ENCODE measurements at regions not wholly inside any gene's neighbourhood (a gene's known extent, or its start where the extent isn't known, plus 50 kb on each side); places are given as distances from the start of the nearest gene placed in this dataset.
"Not testable (repeated sequence)": the region's sequence is repeated elsewhere in the genome, so short reads cannot be mapped to it uniquely, and the experiment has no call there.

DNA sequence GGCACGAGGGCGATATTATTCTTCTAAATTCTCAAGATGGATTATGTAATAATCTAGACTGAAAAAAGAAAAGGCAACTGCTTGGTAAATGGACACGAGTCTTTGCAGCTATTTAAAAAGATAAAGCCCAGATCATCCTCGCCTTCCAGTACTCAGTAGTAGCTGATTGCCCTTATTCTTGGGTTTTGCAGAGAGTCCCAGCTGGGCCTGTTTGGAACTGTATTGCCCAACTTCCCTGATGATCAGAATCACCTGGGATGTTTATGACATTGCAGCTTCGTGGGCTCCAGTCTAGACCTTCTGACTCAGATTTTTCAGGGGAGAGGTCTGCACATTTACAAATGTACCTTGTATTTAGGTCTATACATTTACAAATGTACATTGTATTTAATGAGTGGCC, 213.5 kb downstream of the RAB11FIP4 start:
- Histone ChIP-seq H3K36me3 (ENCODE audit: control insufficient read depth, insufficient read depth, low read length) (no peaks in the 10 kb centered on the region), H3K27ac (no peak overlapping the region), H3K4me3 (ENCODE audit: low read depth, low read length) (no peak overlapping the region), H2AFZ (no peak overlapping the region), H3K9ac (no peak overlapping the region), H3K27me3 (ENCODE audit: control insufficient read depth, insufficient read depth, low read length) (no peaks in the 10 kb centered on the region), H3K9me3 (ENCODE audit: control insufficient read depth, low read length) (no peaks in the 10 kb centered on the region), H3K79me2 (no peaks in the 10 kb centered on the region), H3K4me1 (no peaks in the 10 kb centered on the region), H3K4me2 (ENCODE audit: low read length) (no peak overlapping the region)
- TF ChIP-seq, protein P1, sequence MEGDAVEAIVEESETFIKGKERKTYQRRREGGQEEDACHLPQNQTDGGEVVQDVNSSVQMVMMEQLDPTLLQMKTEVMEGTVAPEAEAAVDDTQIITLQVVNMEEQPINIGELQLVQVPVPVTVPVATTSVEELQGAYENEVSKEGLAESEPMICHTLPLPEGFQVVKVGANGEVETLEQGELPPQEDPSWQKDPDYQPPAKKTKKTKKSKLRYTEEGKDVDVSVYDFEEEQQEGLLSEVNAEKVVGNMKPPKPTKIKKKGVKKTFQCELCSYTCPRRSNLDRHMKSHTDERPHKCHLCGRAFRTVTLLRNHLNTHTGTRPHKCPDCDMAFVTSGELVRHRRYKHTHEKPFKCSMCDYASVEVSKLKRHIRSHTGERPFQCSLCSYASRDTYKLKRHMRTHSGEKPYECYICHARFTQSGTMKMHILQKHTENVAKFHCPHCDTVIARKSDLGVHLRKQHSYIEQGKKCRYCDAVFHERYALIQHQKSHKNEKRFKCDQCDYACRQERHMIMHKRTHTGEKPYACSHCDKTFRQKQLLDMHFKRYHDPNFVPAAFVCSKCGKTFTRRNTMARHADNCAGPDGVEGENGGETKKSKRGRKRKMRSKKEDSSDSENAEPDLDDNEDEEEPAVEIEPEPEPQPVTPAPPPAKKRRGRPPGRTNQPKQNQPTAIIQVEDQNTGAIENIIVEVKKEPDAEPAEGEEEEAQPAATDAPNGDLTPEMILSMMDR (IDR thresholded peaks at IDR 0.05), result no peak

DNA sequence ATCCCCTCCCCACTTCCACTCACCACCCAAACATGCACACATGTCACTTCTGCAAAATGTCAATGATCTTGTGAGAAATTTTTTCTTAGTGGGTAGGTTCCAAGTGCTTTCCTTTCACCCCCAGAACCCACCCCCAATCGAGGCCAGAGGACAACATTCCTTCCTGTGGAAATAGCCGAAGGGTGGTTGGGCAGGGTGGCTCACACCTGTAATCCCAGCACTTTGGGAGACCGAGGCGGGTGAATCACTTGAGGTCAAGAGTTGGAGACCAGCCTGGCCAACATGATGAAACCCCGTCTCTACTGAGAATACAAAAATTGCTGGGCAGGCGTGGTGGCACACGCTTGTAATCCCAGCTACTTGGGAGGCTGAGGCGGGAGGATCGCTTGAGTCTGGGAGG, 208.7 kb downstream of the RAB11FIP4 start:
- H3K27ac ChIP-seq; H3K4me1 ChIP-seq; H3K9me3 ChIP-seq (ENCODE audit: control insufficient read depth, low read length); H3K36me3 ChIP-seq (ENCODE audit: control insufficient read depth, insufficient read depth, low read length); H3K4me3 ChIP-seq (ENCODE audit: low read depth, low read length); H3K4me2 ChIP-seq (ENCODE audit: low read length); H3K79me2 ChIP-seq; H3K9ac ChIP-seq; H2AFZ ChIP-seq; H3K27me3 ChIP-seq (ENCODE audit: control insufficient read depth, insufficient read depth, low read length): not testable (repeated sequence)

DNA sequence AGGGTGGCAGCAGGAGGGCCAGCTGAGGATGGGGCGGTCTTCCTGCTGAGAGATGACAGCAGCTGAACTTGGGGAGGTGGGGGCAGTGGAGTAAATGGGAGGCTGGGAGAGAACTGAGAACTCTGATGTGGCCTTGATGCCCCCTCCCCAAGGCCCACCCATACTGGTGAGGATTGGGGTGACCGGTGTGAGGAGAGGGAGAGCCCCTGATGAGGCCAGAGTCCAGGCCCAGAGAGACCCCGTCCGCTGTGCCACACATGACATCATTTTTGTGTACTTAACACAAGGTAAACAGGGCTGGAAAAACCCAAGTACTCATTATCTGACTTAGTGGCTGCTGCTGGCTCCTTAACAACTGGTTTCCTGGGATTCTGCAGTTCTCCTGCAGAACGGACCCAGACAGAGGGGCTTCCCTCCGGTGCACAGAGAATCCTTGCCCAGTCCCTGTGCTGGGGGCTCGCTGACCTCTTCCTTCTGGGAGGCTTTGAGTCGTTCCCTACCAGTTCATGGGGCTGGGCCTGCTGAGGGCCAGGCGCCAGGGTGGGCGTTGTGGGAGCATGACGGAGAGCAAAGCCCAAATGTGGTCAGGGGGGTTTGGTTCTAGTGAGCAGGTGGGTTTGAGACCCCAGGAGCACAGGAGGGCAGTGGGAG, 207.6 kb downstream of the RAB11FIP4 start:
- Histone ChIP-seq H3K9me3 (ENCODE audit: control insufficient read depth, low read length) (no peaks in the 10 kb centered on the region), H3K4me1 (no peaks in the 10 kb centered on the region), H3K4me2 (ENCODE audit: low read length) (no peak overlapping the region), H2AFZ (no peak overlapping the region), H3K27ac (no peak overlapping the region), H3K4me3 (ENCODE audit: low read depth, low read length) (no peak overlapping the region), H3K27me3 (ENCODE audit: control insufficient read depth, insufficient read depth, low read length) (no peaks in the 10 kb centered on the region), H3K79me2 (no peaks in the 10 kb centered on the region), H3K9ac (no peak overlapping the region), H3K36me3 (ENCODE audit: control insufficient read depth, insufficient read depth, low read length) (no peaks in the 10 kb centered on the region)
- TF ChIP-seq, protein P1 (IDR thresholded peaks at IDR 0.05), result no peak

DNA sequence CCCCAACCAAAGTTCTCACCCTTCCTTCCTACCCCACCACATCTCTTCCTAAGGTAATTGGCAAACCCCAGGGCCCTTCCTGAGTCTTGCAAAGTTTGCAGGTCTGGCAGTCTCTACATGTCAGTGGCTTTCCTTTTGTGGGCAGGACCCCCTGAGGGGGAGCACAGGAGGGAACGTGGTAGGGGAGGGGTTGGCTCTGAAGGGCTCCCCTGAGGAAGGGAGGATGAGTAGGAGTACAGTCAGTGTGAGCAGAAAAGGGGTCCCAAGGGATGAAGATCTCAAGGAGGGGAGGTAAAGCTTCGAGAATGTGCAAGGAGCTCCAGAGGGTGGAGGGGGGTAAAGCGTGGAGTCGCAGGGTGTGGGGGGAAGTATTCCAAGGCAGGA, 206.9 kb downstream of the RAB11FIP4 start:
- no peaks in the 10 kb centered on the region for H3K27me3 ChIP-seq (ENCODE audit: control insufficient read depth, insufficient read depth, low read length)
- H3K36me3 ChIP-seq (ENCODE audit: control insufficient read depth, insufficient read depth, low read length), result no peaks in the 10 kb centered on the region
- H3K27ac ChIP-seq, result no peak overlapping the region
- no peak overlapping the region for H3K4me2 ChIP-seq (ENCODE audit: low read length)
- no peaks in the 10 kb centered on the region for H3K4me1 ChIP-seq
- H2AFZ ChIP-seq, result no peak overlapping the region
- H3K9me3 ChIP-seq (ENCODE audit: control insufficient read depth, low read length), result no peaks in the 10 kb centered on the region
- no peak overlapping the region for H3K4me3 ChIP-seq (ENCODE audit: low read depth, low read length)
- TF ChIP-seq, protein P1 (IDR thresholded peaks at IDR 0.05), result no peak
- no peak overlapping the region for H3K9ac ChIP-seq
- no peaks in the 10 kb centered on the region for H3K79me2 ChIP-seq

DNA sequence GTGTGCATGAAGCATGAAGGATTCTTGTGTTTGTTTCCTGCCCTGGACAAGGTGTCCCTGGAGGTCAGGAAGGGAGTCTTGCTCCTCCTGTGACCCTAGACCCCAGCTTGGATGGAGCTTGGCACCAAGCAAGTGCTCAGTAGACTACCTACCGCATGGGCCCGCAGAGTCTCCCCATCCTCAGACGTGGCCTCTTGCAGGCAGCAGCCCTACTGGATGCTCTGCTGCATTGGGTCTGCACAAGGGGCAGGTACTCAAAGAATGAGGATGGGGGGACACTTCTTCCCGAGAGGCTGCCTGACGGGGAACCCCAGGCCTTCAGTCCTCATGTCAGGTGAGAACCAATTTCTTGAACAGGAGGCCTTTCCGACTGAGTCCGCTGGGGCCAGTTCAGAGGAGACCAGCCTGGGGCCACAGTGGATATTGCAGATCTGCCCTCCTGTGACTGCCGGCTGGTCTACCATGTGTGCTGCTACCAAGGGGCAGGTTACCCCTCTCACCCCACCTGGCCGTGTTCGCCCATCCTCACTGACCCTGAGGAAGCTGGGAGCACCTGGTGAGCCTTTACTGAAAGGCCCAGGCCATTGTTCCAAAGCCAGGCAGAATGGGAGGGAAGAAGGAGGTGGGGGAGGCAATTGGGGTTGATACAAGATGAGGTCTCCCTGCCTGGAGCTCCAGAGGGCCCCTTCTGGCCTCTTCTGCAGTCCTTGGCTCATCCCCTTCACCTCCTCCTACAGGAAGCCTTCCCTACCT, 206.3 kb downstream of the RAB11FIP4 start:
- Histone ChIP-seq H3K36me3 (ENCODE audit: control insufficient read depth, insufficient read depth, low read length) (no peaks in the 10 kb centered on the region), H3K9me3 (ENCODE audit: control insufficient read depth, low read length) (no peaks in the 10 kb centered on the region), H3K4me1 (no peaks in the 10 kb centered on the region), H3K27ac (no peak overlapping the region), H2AFZ (no peak overlapping the region), H3K79me2 (no peaks in the 10 kb centered on the region), H3K4me2 (ENCODE audit: low read length) (no peak overlapping the region), H3K9ac (no peak overlapping the region), H3K4me3 (ENCODE audit: low read depth, low read length) (no peak overlapping the region), H3K27me3 (ENCODE audit: control insufficient read depth, insufficient read depth, low read length) (no peaks in the 10 kb centered on the region)
- TF ChIP-seq, protein P1 (IDR thresholded peaks at IDR 0.05), result no peak

Measured in parathyroid adenoma (tissue), 2 donors.